Liver (tissue), 8 donors: ENCODE measurements at regions not wholly inside any gene's neighbourhood (a gene's known extent, or its start where the extent isn't known, plus 50 kb on each side); places are given as distances from the start of the nearest gene placed in this dataset.

ENCODE experiments used
- DNase-seq: peaks from one replicate; pipeline ENCODE4 v3.0.0-alpha.2; 2017; ENCODE audit warnings: low spot score
- H3K27ac ChIP-seq, 2 donors: one replicate each; pipeline ENCODE4 v1.7.0; 2013; ENCODE audit warnings: inconsistent platforms in 2 of 2, low read length in 2 of 2, control low read depth in 1 of 2, low read depth in 1 of 2, mild to moderate bottlenecking in 1 of 2
- H3K27me3 ChIP-seq, 4 donors: one replicate each; pipeline versions ENCODE4 v1.6.1 to v1.7.0; 2013; ENCODE audit warnings: low read length in 3 of 4, inconsistent platforms in 1 of 4, mild to moderate bottlenecking in 1 of 4, moderate library complexity in 1 of 4; ENCODE audit not compliant: control insufficient read depth in 4 of 4, insufficient read depth in 4 of 4
- H3K36me3 ChIP-seq, 4 donors: one replicate each; pipeline versions ENCODE4 v1.6.1 to v1.7.0; 2013; ENCODE audit warnings: low read length in 3 of 4, mild to moderate bottlenecking in 3 of 4, low read depth in 1 of 4, moderate library complexity in 1 of 4; ENCODE audit not compliant: control insufficient read depth in 4 of 4, insufficient read depth in 3 of 4
- H3K4me1 ChIP-seq, 4 donors: one replicate each; pipeline versions ENCODE4 v1.6.1 to v1.7.0; 2013; ENCODE audit warnings: low read length in 3 of 4, mild to moderate bottlenecking in 3 of 4, moderate library complexity in 1 of 4; ENCODE audit not compliant: control insufficient read depth in 4 of 4, insufficient read depth in 4 of 4
- H3K4me3 ChIP-seq, 3 donors: one replicate each; pipeline versions ENCODE4 v1.6.1 to v1.7.0; 2013; ENCODE audit warnings: low read length in 3 of 3, control low read depth in 1 of 3, low read depth in 1 of 3, mild to moderate bottlenecking in 1 of 3
- H3K9ac ChIP-seq, 2 donors: one replicate each; pipeline ENCODE4 v1.7.0; 2013; ENCODE audit warnings: low read length in 2 of 2, mild to moderate bottlenecking in 2 of 2, moderate library complexity in 2 of 2, control low read depth in 1 of 2, low read depth in 1 of 2
- H3K9me3 ChIP-seq, 4 donors: one replicate each; pipeline versions ENCODE4 v1.6.1 to v1.7.0; 2013; ENCODE audit warnings: low read length in 3 of 4; ENCODE audit not compliant: control insufficient read depth in 4 of 4
- ATF3 ChIP-seq: IDR thresholded peaks from 2 replicates; pipeline ENCODE4 v1.6.1; 2016; ENCODE audit warnings: antibody characterized with exemption
- CTCF ChIP-seq: fragments of 150-350 bp; IDR thresholded peaks from 2 replicates; pipeline ENCODE4 v1.5.1; 2017; ENCODE audit warnings: improper control_type of control experiment, low read depth, low read length; ENCODE audit not compliant: missing input control
- EGR1 ChIP-seq, 2 donors: IDR thresholded peaks; 2 replicates each; pipeline ENCODE4 v1.6.1; 2016 to 2018; ENCODE audit warnings: antibody characterized with exemption in 2 of 2, low read depth in 2 of 2
- FOXA1 ChIP-seq: IDR thresholded peaks from 2 replicates; pipeline ENCODE4 v1.6.1; 2016; ENCODE audit warnings: antibody characterized with exemption
- FOXA2 ChIP-seq: IDR thresholded peaks from 2 replicates; pipeline ENCODE4 v1.6.1; 2016; ENCODE audit warnings: antibody characterized with exemption
- GABPA ChIP-seq, 2 donors: IDR thresholded peaks in 1 of 2; conservative IDR thresholded peaks in 1 of 2; 2 replicates each; pipeline ENCODE4 v1.6.1; 2016; ENCODE audit warnings: antibody characterized with exemption in 2 of 2, mild to moderate bottlenecking in 1 of 2, moderate library complexity in 1 of 2
- HNF4A ChIP-seq, 2 donors: conservative IDR thresholded peaks; 2 replicates each; pipeline ENCODE4 v1.6.1; 2016; ENCODE audit warnings: antibody characterized with exemption in 2 of 2, mild to moderate bottlenecking in 2 of 2
- HNF4G ChIP-seq: IDR thresholded peaks from 2 replicates; pipeline ENCODE4 v1.6.1; 2016; ENCODE audit warnings: antibody characterized with exemption
- JUND ChIP-seq, 2 donors: IDR thresholded peaks; 2 replicates each; pipeline ENCODE4 v1.6.1; 2016; ENCODE audit warnings: antibody characterized with exemption in 2 of 2
- NR2F2 ChIP-seq: IDR thresholded peaks from 2 replicates; pipeline ENCODE4 v1.6.1; 2016; ENCODE audit warnings: antibody characterized with exemption
- RAD21 ChIP-seq, 2 donors: IDR thresholded peaks; 2 replicates each; pipeline ENCODE4 v1.6.1; 2016; ENCODE audit warnings: antibody characterized with exemption in 2 of 2, mild to moderate bottlenecking in 2 of 2
- REST ChIP-seq: IDR thresholded peaks from 2 replicates; pipeline ENCODE4 v1.6.1; 2016; ENCODE audit warnings: antibody characterized with exemption, mild to moderate bottlenecking
- RXRA ChIP-seq, 2 donors: IDR thresholded peaks; 2 replicates each; pipeline ENCODE4 v1.6.1; 2017 to 2018; ENCODE audit warnings: antibody characterized with exemption in 2 of 2, mild to moderate bottlenecking in 1 of 2
- SP1 ChIP-seq: IDR thresholded peaks from 2 replicates; pipeline ENCODE4 v1.6.1; 2018; ENCODE audit warnings: antibody characterized with exemption, mild to moderate bottlenecking
- TAF1 ChIP-seq: conservative IDR thresholded peaks from 2 replicates; pipeline ENCODE4 v1.6.1; 2016; ENCODE audit warnings: antibody characterized with exemption, mild to moderate bottlenecking
- YY1 ChIP-seq: IDR thresholded peaks from 2 replicates; pipeline ENCODE4 v1.6.1; 2016; ENCODE audit warnings: antibody characterized with exemption, mild to moderate bottlenecking
- ZBTB33 ChIP-seq: IDR thresholded peaks from 2 replicates; pipeline ENCODE4 v1.6.1; 2016; ENCODE audit warnings: antibody characterized with exemption
- WGBS: extraction: QIAGEN DNeasy Blood & Tissue Kit; methylation state at CpG from one replicate; pipeline ENCODE4 v1.1.7; 2013; 5-methylcytosine and 5-hydroxymethylcytosine counted together
- donor health status: healthy.
- donor health status: healthy.
- donor health status: healthy.
- donor health status: healthy.
- donor health status: healthy.

GRCh38 chr14:84298663-84299195, 1231.2 kb upstream of the FLRT2 start:
- TF ChIP-seq RXRA (IDR thresholded peaks at IDR 0.05) (no peak), FOXA2 (no peak), HNF4A (conservative IDR thresholded peaks at IDR 0.05) (no peak), CTCF (no peak), EGR1 (IDR thresholded peaks at IDR 0.05; ENCODE audit: low read depth in 2 of 2) (no peak), NR2F2 (no peak), GABPA (IDR thresholded peaks at IDR 0.05 in 1 of 2, conservative IDR thresholded peaks at IDR 0.05 in 1 of 2) (no peak), ZBTB33 (no peak), YY1 (no peak), REST (no peak), SP1 (no peak), HNF4G (no peak), JUND (IDR thresholded peaks at IDR 0.05) (no peak), FOXA1 (no peak), ATF3 (no peak), RAD21 (IDR thresholded peaks at IDR 0.05) (no peak), TAF1 (no peak)
- 38% methylated on average over 1 of the region's 1 CpG for WGBS
- no peak for DNase-seq
- Histone ChIP-seq H3K9me3 (no peaks in the 10 kb centered on the region), H3K27me3 (no peaks in the 10 kb centered on the region), H3K36me3 (no peaks in the 10 kb centered on the region), H3K4me3 (no peak overlapping the region), H3K27ac (no peak overlapping the region), H3K9ac (no peak overlapping the region), H3K4me1 (no peaks in the 10 kb centered on the region)

GRCh38 chr14:84303140-84303539, 1226.8 kb upstream of the FLRT2 start:
- Histone ChIP-seq H3K27me3 (no peaks in the 10 kb centered on the region), H3K36me3 (no peaks in the 10 kb centered on the region), H3K9me3 (peaks cover 0 to 8% (median 0%) of the 10 kb centered on the region in 4 donors), H3K9ac (no peak overlapping the region), H3K27ac (no peak overlapping the region), H3K4me1 (no peaks in the 10 kb centered on the region), H3K4me3 (no peak overlapping the region)
- TF ChIP-seq JUND (IDR thresholded peaks at IDR 0.05) (no peak), RXRA (IDR thresholded peaks at IDR 0.05) (no peak), RAD21 (IDR thresholded peaks at IDR 0.05) (no peak), ATF3 (no peak), CTCF (no peak), GABPA (IDR thresholded peaks at IDR 0.05 in 1 of 2, conservative IDR thresholded peaks at IDR 0.05 in 1 of 2) (no peak)
- no peak for DNase-seq
- 76% methylated on average over 7 of the region's 7 CpGs for WGBS
